NCI-H774 (cell line): ENCODE measurements at regions not wholly inside any gene's neighbourhood (a gene's known extent, or its start where the extent isn't known, plus 50 kb on each side); places are given as distances from the start of the nearest gene placed in this dataset.
"Not testable (repeated sequence)": the region's sequence is repeated elsewhere in the genome, so short reads cannot be mapped to it uniquely, and the experiment has no call there.

Experiments
- DNase-seq: peaks from one replicate; lab custom pipeline; 2025; lab: John Stamatoyannopoulos, UW

DNA sequence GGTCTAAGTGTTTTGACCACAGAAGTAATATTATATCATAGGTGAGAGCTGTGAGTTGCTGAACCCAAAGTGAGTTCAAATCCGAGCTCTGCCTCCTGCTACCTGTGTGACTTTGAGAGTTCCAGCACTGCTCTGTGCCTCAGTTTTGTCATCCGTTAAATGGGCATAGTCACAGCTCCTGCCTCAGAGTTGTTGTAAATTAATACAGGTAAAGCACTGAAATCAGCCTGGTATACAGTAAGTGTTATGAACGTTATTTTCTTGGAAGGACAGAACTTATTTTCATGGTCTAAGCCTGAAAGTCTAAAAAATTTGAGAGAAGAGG is 65.4 kb upstream of the ZNF195 start:
- DNase-seq: not testable (repeated sequence)

DNA sequence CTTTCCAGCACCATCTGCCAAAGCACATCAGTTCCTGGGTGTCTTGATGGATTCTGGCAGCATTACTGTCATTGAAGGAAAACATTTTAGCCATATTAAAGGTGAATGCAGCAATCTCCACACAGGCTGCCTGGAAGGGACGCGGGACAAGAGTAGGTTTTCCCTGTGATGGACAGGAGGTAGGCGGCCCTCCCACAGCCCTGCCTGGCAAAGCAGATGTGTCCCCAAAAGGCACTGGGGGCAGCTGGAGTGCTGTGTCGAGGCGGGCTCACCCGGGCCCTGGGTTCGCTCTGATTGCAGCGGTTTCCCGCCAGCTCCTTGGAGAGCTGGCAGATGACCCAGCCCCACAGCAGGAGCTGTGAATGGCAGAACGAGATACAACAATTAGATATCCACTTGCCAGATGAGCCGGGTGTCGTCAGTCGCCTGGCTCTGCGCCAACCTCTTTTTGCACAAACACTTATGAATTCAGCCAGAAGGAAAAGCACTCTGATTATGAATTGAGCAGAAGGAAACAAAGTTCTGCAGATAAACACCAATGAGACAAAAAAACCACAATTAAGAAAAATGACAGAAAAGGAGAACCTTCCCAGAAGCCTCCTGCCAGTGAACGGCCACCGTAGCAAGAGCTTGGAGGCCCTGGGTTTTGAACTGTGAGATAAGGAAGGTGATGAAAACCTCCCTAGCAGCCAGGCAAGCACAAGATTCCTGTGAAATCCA is 64.9 kb upstream of the ZNF195 start:
- not testable (repeated sequence) for DNase-seq

DNA sequence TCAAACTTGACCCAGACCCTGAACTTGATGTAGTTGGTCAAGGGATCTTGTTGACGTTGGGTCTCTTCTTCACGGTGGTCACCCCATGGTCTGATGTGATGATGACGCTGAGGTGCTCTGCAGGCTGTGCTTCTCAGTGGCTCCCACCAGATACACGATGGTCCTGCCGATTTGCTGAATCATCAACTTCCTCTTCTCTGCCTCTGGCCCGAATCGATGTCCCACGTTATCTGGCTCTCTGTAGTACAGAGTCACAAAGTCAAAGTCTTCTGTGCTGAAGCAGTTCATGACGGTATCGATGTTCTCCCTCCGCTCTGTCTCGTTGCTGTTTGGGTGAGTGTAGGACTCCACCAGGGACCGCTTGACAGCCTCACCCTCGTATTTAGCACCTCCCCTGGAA is 58.5 kb upstream of the ZNF195 start:
- DNase-seq: not testable (repeated sequence)

DNA sequence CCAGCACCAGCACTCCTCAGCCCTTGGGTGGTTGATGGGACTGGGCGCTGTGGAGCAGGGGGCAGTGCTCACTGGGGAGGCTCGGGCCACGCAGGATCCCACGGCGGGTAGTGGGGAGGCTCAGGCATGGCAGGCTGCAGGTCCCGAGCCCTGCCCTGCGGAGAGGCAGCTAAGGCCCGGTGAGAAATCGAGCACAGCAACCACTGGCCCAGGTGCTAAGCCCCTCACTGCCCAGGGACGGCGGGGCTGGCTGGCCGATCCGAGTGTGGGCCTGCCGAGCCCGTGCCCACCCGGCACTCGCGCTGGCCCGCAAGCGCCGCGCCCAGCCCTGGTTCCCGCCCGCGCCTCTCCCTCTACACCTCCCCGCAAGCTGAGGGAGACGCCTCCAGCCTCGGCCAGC is 56.0 kb upstream of the ZNF195 start:
- no peak for DNase-seq

DNA sequence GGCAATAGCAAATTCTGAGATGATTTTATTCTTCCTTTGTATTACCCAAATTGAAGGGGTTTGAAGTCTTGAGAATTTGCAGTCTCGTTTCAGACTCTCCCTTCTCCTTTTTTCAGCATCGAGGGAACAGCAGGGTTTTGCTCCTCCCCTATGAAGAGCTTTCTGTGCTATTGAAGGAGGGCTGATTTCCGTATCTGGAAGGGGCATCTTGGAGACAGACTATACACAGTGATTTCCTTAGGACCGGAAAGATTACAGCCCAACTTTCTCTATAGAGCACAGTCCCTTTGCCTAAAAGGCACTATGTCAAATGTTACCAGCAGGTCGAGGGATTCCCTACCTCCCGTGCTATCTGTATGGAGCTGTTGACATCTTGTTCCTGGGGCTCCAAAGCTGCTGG is 50.2 kb upstream of the ZNF195 start:
- not testable (repeated sequence) for DNase-seq
